Peyer's patch (tissue), 4 donors: ENCODE measurements at regions not wholly inside any gene's neighbourhood (a gene's known extent, or its start where the extent isn't known, plus 50 kb on each side); places are given as distances from the start of the nearest gene placed in this dataset.

Experiments
- DNase-seq, 3 donors: peaks; one replicate each; pipeline ENCODE4 v3.0.0-alpha.2; 2017 to 2019
- H3K27ac ChIP-seq, 4 donors: fragments of 200-600 bp; sonication (generic); one replicate each; pipeline ENCODE4 v1.5.1; 2016 to 2019
- H3K27me3 ChIP-seq, 2 donors: fragments of 200-600 bp; sonication (generic); one replicate each; pipeline ENCODE4 v1.5.1; 2019
- H3K36me3 ChIP-seq, 3 donors: fragments of 200-600 bp; sonication (generic); one replicate each; pipeline ENCODE4 v1.5.1; 2016 to 2019
- H3K4me1 ChIP-seq, 4 donors: fragments of 200-600 bp; sonication (generic); one replicate each; pipeline ENCODE4 v1.5.1; 2016 to 2019
- H3K4me3 ChIP-seq, 4 donors: fragments of 200-600 bp; sonication (generic); 1 replicate in 3 of 4; 2 replicates in 1 of 4; pipeline ENCODE4 v1.5.1; 2016 to 2019; ENCODE audit warnings: mild to moderate bottlenecking in 1 of 4
- H3K9me3 ChIP-seq, 4 donors: fragments of 200-600 bp; sonication (generic); one replicate each; pipeline ENCODE4 v1.5.1; 2016 to 2019; ENCODE audit warnings: mild to moderate bottlenecking in 1 of 4
- CTCF ChIP-seq, 6 experiments: fragments of 450-650 bp in 4 of 6; fragments of 200-600 bp in 2 of 6; sonication (generic) in 1 of 6; IDR thresholded peaks; one replicate each; pipeline ENCODE4 v1.5.1; 2017 to 2019; ENCODE audit warnings: antibody characterized with exemption in 6 of 6, mild to moderate bottlenecking in 3 of 6, moderate library complexity in 1 of 6
- POLR2A ChIP-seq, 2 donors: fragments of 450-650 bp; IDR thresholded peaks; one replicate each; pipeline ENCODE4 v1.5.1; 2017; ENCODE audit warnings: antibody characterized with exemption in 2 of 2, mild to moderate bottlenecking in 2 of 2, moderate library complexity in 2 of 2

DNA sequence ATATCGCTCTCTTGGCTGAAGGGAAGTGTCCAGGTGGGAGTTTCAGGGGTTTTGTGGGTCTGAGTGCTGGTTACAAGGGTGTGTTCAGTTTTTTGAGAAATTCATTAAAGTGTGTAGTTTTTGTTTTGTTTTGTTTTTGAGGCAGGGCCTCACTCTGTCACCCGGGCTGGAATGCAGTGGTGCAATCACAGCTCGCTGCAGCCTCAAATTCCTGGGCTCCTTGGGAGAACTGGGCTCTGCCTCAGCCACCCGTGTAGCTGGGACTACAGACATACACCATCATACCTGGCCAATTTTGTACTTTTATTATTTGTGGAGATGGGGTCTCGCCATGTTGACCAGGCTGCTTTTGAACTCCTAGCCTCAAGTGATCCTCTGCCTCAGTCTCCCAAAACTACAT is 51.2 kb upstream of the RALGAPA2 start:
- DNase-seq: no peak
- H3K4me3 ChIP-seq: no peak overlapping the region
- no peak overlapping the region for H3K27ac ChIP-seq
- H3K36me3 ChIP-seq: no peaks in the 10 kb centered on the region
- no peaks in the 10 kb centered on the region for H3K27me3 ChIP-seq
- no peaks in the 10 kb centered on the region for H3K4me1 ChIP-seq
- TF ChIP-seq POLR2A (IDR thresholded peaks at IDR 0.05): no peak
- no peak for TF ChIP-seq CTCF (IDR thresholded peaks at IDR 0.05)
- H3K9me3 ChIP-seq: no peaks in the 10 kb centered on the region
